NAMALWA (cell line): ENCODE measurements at regions not wholly inside any gene's neighbourhood (a gene's known extent, or its start where the extent isn't known, plus 50 kb on each side); places are given as distances from the start of the nearest gene placed in this dataset.
"Not testable (repeated sequence)": the region's sequence is repeated elsewhere in the genome, so short reads cannot be mapped to it uniquely, and the experiment has no call there.

Experiments used
- DNase-seq: peaks from one replicate; pipeline ENCODE4 v3.0.0-alpha.2; 2015; ENCODE audit warnings: low spot score

DNA sequence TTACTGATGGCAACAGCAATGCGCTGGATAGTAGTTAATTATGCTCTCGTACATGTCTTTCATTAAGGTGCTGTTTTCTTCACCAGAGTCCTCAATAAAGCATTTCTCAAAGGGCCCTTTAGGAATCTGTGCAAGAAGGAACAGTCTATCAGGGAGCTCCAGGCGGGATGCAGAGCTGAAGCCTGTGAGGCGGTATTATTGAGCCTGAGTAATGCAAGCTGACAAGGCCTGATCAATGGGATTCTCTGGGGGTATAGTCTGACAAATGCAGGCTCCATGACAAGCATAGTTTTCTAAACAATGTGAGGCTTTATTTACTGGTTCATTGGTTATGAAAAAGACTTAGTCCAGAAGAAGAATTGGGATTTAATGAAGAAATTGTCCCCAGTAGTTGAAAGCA is 530.9 kb upstream of the CBLB start:
- DNase-seq, result no peak

DNA sequence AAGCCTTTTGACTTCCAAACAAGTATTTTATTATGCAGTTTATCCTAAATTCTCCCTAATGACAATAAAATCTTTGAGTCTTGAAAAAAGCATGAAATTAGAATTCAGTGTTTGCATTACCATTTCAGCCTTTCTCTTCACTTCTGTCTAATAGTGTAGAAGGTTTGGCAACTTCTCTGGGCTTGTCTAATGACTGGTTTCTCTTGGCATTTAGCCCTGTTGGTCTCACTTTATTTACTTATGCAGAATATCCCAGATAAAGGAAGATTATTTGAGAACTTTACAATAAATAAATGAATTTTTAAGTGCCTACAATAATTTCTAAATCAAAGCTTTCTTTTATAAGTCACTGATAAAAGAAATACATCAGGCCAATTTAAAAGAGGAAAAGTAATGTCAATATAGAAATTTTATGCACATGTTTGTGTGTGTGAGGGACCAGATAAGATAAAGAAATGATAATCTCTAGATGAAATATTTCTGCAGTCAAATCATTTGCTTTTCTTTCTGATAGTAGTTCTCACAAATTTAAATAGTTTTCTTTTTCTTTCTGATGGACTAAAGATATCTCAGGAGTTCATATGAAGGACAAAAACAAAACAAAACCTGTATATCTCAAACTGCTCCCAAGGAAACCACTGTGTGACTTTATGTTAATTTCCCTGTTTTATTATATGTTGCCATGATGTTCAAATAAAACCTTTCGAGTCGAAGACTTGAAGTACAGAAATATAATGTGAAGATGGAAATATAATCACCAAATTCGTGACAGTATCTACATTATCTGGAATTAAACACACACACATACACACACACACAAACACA is 533.1 kb upstream of the CBLB start:
- no peak for DNase-seq

DNA sequence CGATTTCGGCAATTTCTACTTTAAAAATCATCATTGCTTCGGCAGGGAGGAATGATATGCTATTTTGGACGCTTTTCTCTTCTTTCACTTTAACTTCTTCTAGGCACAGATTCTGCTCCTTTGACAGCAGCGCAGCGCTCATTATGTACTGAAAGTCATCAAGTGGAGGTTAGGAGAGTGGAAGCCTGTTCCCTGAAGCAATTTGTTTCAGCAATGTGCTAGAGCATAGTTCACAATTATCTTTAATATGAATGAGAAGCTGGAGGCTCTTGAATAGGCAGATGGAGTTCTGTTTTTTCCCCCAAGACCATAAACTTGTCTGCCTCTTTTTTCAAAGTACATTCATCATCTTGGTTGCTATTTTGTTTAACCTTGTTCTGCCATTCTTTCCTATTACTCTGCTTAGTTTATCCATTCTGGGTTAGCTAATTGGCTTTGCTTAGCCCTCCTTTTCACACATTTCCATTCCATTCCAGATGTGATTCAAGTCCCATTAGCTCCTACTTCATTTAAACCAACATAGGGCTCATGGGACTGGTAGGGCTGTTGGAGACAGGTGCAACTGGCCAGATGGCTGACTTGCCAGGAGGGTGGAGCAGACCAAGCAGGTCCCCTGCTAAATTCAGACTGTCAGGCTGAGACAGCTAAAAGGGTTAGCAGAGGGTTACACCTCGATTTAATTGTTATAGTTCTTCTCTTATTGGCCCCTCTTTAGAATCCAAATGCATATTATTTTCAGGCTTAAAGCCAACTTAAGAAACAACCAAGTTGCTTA is 534.7 kb upstream of the CBLB start:
- peak; percentile 56 for DNase-seq

DNA sequence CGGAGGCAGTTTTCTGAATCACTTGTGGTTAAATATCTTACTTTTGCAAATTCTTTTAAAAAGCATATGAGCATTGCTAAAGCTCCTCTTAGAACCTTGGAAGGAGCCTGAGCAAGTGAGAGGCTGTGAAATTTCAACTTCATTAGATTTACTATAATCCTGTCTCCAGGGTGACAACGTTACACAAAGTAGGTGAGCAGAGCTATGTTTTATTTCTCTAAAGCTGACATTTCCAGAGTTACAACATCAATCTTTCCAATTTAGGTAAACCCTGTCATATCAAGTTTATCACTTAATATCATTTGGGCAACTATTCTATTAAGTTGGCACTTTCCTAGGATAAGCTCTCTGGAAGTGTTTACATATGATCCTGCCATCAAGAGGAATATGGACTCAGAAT is 544.9 kb upstream of the CBLB start:
- no peak for DNase-seq

DNA sequence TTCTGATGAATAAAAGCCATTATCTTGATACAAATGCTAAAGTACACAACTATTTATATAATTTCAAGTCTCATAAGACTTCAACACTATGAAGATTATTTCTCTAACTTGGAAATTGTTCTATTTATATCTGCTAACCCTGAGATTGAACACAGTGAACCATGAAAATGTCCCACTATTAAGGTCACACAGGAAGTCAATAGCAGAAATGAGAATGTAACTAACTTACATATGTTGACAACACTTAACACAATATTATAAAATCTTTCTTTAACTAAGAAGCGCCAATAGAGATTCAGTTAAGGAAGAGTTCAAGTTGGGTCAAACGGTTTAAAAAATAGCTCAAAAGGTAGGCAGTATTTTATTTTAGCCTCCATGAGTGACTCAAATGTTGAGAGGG is 551.8 kb upstream of the CBLB start:
- peak; percentile 13 for DNase-seq

DNA sequence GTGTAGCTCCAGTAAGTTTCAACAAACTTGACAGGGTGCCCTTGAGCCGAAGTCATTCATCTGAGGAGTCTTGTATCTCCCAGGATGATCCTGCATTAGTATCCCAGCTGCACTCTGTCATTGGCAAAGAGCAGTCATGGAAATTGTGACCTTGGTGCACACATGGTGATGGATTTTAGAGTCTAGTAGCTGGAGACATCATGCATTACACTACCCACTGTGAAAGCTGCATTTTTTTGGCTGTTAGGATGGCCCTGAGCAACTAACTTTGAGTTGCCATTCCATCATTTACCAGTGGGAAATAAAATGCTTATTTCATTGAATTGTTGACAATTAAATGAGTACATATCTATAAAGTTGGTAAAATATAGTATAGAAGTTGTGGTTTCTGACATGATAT is 552.6 kb upstream of the CBLB start:
- DNase-seq, result no peak

DNA sequence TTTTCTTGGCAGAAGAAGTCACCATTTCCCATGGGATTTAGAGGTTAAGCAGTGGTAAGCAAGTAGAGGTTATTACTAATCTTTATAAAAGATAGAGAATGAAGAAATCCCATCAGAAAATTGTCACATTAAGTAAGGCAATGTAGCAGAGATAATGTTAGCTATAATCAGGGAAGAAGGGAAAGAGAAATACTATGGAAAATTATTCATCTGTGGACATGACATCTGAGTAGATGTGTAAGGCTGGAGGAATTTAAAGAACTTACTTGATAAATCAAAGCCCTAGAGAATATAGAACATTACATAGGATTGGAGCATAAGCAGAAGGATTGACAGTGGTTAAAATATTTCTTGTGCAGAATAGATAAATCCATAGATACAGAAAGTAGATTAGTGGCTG is 553.1 kb upstream of the CBLB start:
- no peak for DNase-seq

DNA sequence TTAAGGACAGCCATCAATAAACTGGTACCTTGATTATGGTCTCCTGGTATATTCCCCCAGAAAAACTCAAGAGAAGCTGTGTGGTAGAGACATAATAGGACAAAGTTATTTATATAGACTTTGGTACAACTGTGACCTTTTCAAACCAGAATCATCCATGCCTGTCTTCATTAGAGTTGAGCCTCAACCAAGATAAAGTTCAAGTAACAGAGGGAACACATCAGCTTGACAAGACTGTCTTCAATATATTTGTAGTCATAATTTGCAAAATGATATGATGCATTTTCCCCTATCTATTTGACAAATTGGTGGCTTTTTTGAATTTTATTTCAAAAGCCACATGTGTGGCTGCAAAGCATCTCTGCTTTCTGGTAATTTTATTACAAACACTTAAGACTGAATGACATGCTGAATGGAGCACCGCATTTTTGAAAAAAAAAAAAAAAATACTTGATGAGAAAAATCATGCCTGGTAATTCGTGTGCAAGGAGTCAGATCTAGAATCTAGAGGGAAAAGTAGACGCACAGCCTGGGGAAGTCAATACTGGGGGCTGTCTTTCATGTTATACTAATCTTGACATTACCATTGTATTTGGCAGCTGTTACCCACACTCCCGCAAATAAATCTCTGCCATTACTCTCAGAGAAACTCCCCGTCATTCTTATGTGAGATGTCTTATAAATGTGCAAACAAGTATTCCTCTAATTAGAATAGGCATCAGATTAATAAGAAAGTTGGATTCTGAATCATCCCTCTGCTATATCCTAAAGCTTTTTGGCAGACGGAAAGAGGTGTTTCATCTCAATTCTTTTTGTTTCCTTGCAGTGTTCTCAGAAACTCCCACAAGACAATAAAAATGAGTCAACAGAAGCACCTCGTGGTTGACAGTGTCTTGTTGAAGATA is 554.8 kb upstream of the CBLB start:
- no peak for DNase-seq

DNA sequence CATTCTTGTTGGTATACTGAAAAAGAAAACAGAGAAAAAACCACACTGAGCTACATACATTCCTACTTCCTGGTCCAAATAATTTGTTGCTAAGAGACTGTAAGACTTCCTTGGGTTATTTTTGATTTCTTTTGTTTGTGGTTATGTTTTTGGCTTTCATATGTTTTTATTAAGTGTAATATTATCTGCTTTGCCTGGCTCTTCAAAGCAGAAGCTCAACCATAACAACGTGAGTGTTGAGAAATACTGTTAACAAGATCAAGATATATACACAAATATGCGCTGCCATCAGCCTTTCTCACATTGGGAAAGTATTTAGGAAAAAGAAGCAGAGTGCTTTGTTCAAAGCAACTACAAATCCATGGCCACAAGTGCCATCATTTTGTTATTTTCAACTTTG is 556.2 kb upstream of the CBLB start:
- DNase-seq, result no peak

DNA sequence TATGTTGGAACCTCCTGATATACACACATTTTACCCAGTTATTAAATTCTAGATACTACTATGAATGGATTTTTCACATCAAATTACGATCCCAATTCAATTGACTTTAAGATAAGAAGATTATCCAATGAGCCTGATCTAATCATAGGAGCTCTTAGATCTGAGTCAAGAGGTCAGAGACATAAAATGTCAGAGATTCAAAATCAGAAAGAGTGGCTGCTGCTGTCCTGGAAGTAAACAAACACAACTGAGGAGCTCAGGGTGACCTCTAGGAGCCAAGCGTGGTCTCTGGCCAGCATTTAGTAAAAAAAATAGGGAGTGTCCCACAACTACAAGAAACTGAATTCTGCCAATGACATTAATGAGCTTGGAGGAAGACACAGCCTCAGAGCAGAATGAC is 557.1 kb upstream of the CBLB start:
- no peak for DNase-seq

DNA sequence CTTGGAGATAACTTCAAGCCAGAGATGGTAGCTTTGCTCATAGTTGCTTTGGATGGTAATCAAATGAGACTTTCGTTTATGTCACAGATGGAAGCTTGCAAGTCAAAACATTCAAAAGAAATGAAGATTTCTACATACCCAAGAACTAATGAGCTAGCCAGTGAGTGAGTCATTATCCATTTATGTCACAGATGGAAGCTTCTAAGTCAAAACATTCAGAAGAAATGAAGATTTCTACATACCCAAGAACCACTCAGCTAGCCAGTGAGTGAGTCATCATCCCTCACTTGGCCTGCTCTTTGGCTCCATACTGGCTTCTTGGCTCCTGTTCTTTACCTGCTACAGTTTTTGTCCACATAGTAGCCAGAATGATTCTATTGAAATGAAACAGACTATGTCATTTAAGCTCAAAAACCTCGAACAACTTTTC is 559.8 kb upstream of the CBLB start:
- DNase-seq, result no peak

DNA sequence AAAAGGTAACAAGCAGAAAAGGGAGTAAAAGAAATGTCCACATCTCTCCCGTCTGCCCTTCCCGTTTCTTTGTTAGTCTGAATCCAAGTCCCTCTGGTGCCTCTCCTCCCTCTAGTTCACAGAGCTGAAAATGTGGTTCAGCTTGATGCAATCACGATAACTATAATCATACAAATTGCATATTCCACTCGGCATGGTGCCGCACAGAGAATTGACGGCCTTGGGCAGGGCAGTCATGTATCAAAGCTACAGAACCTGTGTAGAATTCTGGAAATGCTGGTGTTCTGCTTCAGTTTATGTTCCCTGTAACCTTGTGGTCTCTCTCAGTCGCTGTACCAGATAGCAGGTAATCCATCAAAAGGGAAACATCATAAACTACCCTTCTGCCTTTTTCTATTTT is 562.9 kb upstream of the CBLB start:
- no peak for DNase-seq

DNA sequence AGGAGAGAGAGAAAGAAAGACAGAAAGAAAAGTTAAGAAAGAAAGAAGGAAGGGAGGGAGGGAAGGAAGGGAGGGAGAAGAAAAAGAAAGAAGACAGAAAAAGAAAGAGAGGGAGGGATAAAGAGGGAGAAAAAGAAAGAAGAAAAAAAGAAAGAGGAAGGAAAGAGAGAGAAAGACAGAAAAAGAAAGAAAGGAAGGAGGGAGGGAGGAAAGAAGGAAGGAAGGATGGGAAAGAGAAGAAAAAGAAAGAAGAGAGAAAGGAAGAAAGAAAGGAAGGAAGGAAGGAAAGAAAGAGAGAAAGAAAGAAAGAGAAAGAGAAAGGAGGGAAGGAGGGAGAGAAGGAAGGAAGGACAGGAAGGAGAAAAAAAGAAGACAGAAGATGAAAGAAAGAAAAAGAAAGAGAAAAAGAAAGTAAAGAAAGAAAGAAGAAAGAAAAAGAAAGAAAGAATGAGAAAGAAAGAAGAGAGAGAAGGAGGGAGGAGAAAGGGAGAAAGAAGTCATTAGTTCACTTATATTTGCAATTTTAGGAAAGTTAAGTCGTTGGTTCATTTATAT is 567.2 kb upstream of the CBLB start:
- DNase-seq, result no peak

DNA sequence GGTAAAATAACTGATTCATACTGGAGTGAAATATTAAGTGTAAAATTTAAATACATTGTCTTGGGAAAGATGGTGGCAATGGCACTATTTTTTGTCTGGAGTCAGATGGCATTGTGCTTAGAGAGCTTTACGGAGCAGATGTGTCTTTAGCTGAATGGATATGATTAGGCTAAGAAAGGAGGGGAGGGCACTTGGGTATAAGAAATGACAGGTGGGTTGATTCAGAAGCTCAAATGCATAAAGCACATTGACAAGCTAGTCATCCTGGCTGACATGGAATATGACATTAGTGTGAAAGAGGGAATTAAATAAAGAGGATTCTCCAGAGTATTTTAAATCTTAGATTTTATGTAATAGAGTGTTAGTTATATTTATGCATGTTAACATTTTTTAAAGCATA is 570.1 kb upstream of the CBLB start:
- no peak for DNase-seq

DNA sequence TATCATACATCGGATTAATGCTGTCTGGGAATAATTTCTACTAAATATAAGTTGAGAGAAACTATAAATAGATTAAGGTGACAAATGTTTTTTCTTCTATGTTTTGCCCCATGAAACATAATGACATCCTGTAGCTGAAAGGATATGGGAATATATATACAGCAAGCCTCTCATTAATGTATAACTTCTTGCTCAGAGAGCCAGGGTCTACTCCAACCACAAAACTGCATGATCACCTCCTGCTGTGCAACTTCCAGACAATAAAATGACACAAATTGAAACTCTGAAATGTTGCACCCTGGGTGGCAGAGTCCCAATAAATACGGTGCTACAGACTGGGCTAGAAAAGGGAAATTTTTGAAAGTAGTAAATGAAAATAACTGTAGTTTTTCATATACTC is 571.9 kb upstream of the CBLB start:
- DNase-seq, result no peak

DNA sequence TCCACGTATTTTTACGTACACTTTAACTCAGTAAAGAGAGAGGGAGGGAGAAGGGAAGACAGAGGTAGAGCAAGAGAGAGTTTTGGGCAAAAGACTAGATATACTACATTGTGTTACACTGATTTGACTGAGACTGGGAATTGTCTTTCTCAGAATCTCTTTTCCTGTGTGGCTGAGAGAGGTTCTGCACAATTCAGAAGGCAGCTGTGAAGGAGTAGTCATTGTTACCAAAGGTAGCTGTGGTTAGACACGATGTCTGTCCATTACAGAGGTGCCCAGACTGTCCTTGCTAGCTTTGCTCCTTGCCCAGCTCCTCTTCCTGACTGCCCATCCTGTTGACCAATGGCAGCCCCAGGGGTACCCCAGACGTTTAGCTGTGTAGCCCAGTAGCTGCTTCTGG is 577.5 kb upstream of the CBLB start:
- no peak for DNase-seq

DNA sequence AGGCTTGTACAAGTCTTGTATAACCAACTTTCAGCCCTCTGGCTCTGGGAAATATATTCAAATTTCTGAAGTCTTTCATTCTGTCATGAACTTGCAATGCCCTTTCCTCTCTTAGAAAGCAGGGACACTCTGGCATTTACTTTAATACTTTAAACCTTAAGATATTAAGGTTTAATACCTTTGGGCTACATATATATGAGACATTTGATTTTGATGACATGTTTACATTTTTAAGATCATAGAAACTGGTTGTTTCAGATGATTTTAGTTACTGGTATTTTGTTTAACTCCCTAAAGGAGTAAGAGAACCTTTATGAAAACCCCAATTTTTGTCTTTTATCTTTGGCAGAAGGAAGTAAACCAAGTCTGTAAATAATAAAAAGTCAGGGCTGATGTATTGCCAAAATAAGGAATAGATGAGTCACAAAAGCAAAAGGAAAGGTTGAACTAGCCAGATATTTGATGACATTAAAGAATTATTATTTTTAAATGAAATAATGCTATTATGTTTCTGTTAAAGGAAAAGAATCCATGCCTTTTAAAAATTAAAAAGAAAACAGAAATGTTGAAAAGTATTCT is 579.0 kb upstream of the CBLB start:
- DNase-seq, result no peak

DNA sequence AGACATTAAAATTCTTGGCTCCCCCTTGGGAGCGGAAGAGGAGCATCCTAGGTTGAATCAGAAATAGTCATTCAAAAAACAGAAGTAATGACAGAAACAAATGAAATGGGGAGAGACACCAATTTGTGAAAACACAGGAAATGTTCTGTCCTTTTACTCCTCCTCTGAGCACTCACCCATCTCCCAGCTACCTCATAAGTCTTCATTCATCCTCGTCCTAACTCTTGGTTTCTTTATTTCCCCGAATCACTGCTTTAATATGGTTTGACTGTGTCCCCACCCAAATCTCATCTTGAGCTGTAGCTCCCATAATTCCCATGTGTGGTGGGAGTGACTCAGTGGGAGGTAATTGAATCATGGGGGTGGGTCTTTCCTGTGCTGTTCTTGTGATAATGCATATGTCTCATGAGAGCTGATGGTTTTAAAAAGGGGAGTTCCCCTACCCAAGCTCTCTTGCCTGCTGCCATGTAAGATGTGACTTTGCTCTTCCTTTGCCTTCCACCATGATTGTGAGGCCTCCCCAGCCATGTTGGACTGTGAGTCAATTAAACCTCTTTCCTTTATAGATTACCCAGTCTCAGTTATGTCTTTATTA is 579.7 kb upstream of the CBLB start:
- not testable (repeated sequence) for DNase-seq

DNA sequence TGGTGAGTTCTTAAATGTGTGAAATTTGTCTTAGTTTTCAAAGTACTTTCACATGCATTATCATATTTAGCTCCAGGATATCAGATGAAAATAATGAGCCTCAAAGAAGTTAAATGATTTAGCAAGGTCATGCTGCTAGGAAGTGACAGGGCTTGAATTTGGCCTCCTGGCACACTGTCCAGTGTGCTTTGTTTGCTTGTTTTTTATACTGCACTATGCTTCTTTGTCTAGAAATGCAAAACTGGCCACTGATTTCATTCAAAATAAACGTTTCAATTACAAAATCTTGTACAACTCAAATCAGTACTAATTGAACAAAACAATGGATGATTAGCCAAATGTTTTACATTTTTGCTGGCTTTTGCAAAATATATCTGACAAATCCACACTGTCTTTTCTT is 583.3 kb upstream of the CBLB start:
- DNase-seq, result no peak

DNA sequence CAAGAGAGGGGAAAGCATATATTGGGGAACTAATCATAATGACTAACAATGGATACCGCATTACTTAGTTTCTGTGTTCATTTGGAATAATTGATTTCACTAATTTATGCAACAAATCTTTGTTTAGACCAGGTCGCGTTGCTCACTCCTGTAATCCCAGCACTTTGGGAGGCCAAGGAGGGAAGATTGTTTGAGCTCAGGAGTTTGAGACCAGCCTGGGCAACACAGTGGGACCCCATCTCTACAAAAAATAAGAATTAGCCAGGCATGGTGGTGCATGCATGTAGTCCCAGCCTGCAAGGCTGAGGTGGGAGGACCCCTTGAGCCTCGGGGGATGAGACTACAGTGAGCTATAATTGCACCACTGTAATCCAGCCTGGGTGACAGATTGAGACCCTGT is 585.7 kb upstream of the CBLB start:
- DNase-seq, result no peak
